ENCODE measurements at regions not wholly inside any gene's neighbourhood (a gene's known extent, or its start where the extent isn't known, plus 50 kb on each side); places are given as distances from the start of the nearest gene placed in this dataset.
A peak's percentile ranks its signal among the peaks of the same experiment; 100 is the strongest.

DNA sequence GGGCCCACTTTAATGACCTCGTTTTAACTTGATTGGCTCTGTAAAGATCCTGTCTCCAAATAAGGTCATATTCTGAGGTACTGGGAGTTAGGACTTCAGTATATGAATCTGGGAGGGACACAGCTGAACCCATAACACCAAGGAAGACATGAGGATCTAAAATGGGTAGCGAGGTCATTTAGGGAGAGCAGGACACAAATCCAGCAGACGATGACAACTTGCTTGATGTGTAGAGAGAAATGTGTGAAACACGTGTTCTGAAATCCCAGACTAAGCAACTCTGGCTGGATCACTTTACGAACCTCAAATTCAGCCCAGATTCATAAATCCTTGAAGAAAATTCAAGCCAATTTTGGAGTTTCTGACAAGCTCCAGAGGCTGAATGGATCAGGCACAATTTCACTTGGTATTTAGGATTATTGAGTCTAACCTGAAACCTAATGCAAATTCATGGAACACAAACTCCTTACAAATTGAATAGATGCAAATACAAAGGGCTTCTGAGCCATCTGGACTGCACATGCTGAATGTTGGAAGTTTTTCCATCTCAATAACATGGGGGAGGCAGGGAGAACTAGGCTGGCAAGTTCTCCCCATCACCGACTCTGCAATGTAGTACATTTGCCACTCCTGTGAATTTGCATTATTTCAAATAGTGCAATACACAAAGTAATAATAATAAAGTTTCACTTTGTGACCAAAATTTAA, 74.0 kb upstream of the SLC30A5 start:
- no peak overlapping the region for H3K27ac ChIP-seq
- TF ChIP-seq ZFX (IDR thresholded peaks at IDR 0.05; ENCODE audit: borderline replicate concordance): no peak
- TF ChIP-seq, protein P1, sequence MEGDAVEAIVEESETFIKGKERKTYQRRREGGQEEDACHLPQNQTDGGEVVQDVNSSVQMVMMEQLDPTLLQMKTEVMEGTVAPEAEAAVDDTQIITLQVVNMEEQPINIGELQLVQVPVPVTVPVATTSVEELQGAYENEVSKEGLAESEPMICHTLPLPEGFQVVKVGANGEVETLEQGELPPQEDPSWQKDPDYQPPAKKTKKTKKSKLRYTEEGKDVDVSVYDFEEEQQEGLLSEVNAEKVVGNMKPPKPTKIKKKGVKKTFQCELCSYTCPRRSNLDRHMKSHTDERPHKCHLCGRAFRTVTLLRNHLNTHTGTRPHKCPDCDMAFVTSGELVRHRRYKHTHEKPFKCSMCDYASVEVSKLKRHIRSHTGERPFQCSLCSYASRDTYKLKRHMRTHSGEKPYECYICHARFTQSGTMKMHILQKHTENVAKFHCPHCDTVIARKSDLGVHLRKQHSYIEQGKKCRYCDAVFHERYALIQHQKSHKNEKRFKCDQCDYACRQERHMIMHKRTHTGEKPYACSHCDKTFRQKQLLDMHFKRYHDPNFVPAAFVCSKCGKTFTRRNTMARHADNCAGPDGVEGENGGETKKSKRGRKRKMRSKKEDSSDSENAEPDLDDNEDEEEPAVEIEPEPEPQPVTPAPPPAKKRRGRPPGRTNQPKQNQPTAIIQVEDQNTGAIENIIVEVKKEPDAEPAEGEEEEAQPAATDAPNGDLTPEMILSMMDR (IDR thresholded peaks at IDR 0.05): no peak

DNA sequence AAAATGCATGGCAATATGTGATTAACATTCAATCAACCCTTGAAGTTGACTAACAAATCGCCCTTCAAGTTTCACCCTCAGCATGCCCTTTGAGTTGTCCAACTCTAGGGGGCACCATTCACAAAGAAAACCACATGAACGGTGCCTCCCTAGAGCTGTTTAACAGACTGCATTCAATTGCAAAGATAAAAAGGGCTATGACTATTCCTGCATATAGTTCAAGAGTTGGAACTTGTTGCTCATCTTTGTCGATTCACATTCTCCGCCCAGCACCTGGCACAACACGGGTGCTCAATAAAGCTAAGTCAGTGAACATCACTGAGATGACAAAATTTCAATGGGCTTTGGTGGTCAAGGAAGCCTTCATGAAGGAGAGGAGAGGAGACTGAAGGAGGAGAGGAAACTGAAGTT, 69.6 kb upstream of the SLC30A5 start:
- H3K27ac ChIP-seq: no peak overlapping the region
- no peak for TF ChIP-seq ZFX (IDR thresholded peaks at IDR 0.05; ENCODE audit: borderline replicate concordance)
- TF ChIP-seq, protein P1 (IDR thresholded peaks at IDR 0.05): peak; percentile 81

DNA sequence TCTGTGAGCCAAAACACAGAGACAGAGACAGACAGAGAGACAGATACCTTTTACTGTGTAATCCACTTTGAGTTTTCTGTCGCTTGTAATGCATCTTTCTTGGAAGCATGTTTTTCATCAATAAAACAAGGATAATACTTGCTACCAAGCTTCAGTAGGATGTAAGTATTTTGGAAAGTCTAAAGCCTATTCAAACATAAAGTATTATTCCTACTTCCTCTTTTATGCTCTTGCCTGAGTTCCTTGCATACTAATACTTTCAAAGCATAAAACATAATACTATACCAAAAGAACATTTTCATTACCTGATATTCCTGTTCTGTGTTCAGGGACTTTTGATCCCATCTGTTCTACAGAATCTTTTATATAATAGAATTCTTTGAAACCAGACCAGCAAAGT, 64.5 kb upstream of the SLC30A5 start:
- TF ChIP-seq ZFX (IDR thresholded peaks at IDR 0.05; ENCODE audit: borderline replicate concordance): no peak
- TF ChIP-seq, protein P1 (IDR thresholded peaks at IDR 0.05): no peak
- H3K27ac ChIP-seq: no peak overlapping the region

DNA sequence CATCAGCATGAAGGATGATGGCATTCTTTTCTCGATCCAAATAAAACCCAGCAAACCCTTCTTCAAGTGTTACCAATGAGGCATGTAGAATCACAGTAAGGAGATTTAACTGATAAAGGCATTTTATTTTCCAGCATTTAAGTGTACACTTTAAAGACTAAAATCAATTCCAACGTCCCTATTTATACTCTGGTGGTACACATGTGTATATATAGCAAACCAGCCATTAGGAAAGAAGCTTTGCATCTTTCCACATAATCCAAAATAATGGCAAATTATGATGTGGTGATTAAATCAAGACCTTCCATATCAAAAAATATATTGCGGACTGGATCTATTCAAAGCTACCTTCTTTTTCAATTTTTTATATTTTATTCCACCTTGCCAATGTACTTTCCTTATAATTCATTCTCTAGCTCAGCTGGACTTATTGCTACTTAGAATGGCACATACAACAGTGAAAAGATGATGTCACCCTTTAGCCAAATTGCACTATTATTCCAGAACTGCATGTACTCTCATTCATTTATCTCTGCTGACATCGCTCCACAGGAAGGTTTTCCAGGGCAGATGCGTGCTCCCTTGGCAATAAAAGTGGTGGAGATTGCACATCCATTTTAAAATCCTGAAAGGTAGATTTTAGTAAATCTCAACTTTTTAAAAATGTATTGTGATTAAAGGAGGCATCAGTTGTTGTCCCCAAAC, 63.3 kb upstream of the SLC30A5 start:
- TF ChIP-seq ZFX (IDR thresholded peaks at IDR 0.05; ENCODE audit: borderline replicate concordance): no peak
- TF ChIP-seq, protein P1 (IDR thresholded peaks at IDR 0.05): no peak

DNA sequence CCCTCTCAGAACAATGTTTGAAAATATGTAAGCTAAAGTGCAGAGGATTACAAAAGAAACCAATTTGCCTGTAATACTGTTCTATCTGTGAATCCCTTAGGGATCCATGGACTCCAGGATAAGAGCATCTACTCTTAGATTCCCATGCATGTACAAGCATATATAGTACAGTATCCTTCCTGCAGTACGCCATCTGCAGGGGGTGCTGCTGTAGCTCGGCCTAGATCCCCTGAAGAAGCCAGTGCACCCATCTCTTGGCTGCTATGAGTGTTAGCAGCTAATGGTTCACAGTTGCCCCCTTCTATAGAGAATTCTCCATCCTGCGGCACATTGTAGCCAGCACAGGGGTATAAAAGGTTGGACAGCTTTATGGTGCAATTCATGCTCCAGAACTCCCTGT, 61.8 kb upstream of the SLC30A5 start:
- H3K27ac ChIP-seq: no peak overlapping the region
- TF ChIP-seq, protein P1 (IDR thresholded peaks at IDR 0.05): no peak
- no peak for TF ChIP-seq ZFX (IDR thresholded peaks at IDR 0.05; ENCODE audit: borderline replicate concordance)

More for the DNA sequence above, 63.3 kb upstream of the SLC30A5 start:
- H3K27ac ChIP-seq: no peak overlapping the region

DNA sequence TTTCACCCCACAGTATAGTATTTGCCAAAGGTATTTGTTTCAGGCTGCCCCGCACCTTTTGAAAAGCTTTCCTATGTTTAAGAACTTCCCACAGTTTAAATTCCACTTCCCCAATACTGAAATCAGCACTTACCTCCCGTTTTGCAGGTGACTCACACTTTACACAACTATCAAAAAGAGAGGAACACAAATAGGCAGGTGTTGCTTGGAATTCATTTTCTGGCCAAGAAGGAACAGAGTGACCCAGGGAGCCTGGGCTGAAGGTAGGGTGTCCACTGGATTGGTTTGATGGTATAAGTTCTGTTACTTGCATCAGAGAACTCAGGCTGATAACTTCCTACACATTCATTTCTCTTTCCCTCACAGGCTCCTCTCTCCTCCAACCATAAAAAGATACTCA, 60.1 kb upstream of the SLC30A5 start:
- no peak overlapping the region for H3K27ac ChIP-seq
- no peak for TF ChIP-seq ZFX (IDR thresholded peaks at IDR 0.05; ENCODE audit: borderline replicate concordance)
- TF ChIP-seq, protein P1 (IDR thresholded peaks at IDR 0.05): no peak

DNA sequence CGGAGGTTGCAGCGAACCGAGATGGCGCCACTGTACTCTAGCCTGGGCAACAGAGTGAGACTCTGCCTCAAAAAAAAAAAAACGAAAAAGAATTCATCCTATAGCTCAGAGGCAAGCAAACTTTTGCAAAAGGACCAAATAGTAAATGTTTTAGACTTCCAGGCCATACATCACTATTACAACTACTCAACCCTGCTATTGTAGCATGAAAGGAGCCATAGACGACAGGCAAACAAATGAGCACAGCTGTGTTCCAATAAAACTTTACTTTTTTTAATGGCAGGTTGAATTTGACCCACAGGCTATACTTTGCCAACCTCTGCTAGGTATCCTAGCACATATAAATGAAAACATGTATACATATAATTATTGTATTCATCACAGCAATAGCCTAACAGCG, 58.9 kb upstream of the SLC30A5 start:
- no peak overlapping the region for H3K27ac ChIP-seq
- no peak for TF ChIP-seq ZFX (IDR thresholded peaks at IDR 0.05; ENCODE audit: borderline replicate concordance)
- TF ChIP-seq, protein P1 (IDR thresholded peaks at IDR 0.05): no peak
